ENCODE measurements at regions not wholly inside any gene's neighbourhood (a gene's known extent, or its start where the extent isn't known, plus 50 kb on each side); places are given as distances from the start of the nearest gene placed in this dataset.

DNA sequence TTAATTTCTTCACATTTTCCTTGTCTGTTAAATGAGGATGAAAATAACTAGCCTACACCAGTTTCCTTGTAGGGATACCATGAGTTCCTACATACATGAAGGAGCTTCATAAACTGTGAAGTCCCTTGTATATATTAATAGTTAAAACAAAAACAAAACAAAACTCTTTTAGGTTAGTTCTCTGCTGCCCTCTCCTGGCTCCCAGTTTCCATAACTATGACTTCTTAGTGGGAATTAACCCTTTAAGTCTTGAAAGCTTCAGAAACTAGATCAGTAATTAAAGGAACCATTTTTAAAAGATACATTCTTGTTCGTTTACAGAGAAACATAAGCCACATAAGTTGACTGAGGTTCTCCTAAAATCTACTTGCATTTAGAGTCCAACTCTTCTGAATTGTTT lies 500.0 kb upstream of the C9orf72 start:
- Mint-ChIP-seq H3K27me3 (ENCODE audit: low read depth in 2 of 2) (no peaks in the 10 kb centered on the region), H3K27ac (no peak overlapping the region), H3K4me1 (no peaks in the 10 kb centered on the region), H3K4me3 (no peak overlapping the region), H3K9me3 (peaks cover 0 to 4% of the 10 kb centered on the region in 2 donors), H3K36me3 (peaks cover 7% of the 10 kb centered on the region)
- Histone ChIP-seq H3K36me3 (ENCODE audit: control insufficient read depth, insufficient read depth, low read length) (no peaks in the 10 kb centered on the region), H3K9me3 (ENCODE audit: control insufficient read depth, insufficient read depth, low read length) (no peaks in the 10 kb centered on the region), H3K27me3 (ENCODE audit: control insufficient read depth, insufficient read depth, low read length) (no peaks in the 10 kb centered on the region), H3K27ac (ENCODE audit: low read length) (no peak overlapping the region), H3K4me1 (ENCODE audit: control insufficient read depth, insufficient read depth, low read length) (no peaks in the 10 kb centered on the region), H3K4me3 (ENCODE audit: low read length) (no peak overlapping the region)
- 45% methylated on average over 1 of the region's 1 CpG for WGBS (ENCODE audit: insufficient coverage)
- ATAC-seq = no peak
- no peak for DNase-seq
- intact Hi-C loops (cut with micrococcal nuclease) = no loop called here
- TF ChIP-seq, protein P1, sequence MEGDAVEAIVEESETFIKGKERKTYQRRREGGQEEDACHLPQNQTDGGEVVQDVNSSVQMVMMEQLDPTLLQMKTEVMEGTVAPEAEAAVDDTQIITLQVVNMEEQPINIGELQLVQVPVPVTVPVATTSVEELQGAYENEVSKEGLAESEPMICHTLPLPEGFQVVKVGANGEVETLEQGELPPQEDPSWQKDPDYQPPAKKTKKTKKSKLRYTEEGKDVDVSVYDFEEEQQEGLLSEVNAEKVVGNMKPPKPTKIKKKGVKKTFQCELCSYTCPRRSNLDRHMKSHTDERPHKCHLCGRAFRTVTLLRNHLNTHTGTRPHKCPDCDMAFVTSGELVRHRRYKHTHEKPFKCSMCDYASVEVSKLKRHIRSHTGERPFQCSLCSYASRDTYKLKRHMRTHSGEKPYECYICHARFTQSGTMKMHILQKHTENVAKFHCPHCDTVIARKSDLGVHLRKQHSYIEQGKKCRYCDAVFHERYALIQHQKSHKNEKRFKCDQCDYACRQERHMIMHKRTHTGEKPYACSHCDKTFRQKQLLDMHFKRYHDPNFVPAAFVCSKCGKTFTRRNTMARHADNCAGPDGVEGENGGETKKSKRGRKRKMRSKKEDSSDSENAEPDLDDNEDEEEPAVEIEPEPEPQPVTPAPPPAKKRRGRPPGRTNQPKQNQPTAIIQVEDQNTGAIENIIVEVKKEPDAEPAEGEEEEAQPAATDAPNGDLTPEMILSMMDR (IDR thresholded peaks at IDR 0.05) = no peak

DNA sequence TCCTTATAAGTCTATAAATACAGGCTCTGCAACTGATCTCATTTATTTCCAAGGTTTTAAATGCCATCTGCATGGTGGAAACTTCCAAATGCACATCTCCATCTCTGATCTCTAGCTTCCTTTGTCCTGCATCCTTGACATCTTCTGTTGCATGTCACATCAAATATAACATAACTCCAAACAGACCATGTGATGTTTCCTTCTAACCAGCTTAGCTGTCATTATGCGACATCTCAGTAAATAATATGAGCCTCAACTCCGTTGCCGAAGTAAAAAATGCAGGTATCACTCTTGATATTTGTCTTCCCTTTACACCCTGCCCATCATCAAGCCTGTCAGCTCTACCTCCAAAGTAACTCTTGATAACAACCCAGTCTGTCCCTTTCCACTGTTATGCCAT lies 506.4 kb upstream of the C9orf72 start:
- no peak overlapping the region for H3K27ac Mint-ChIP-seq
- Histone ChIP-seq H3K4me3 (ENCODE audit: low read length) (no peak overlapping the region), H3K27me3 (ENCODE audit: control insufficient read depth, insufficient read depth, low read length) (no peaks in the 10 kb centered on the region), H3K4me1 (ENCODE audit: control insufficient read depth, insufficient read depth, low read length) (no peaks in the 10 kb centered on the region), H3K36me3 (ENCODE audit: control insufficient read depth, insufficient read depth, low read length) (no peaks in the 10 kb centered on the region), H3K27ac (ENCODE audit: low read length) (no peak overlapping the region), H3K9me3 (ENCODE audit: control insufficient read depth, insufficient read depth, low read length) (no peaks in the 10 kb centered on the region)
- WGBS (ENCODE audit: insufficient coverage) = 97% methylated on average over 3 of the region's 3 CpGs
- no peaks in the 10 kb centered on the region for H3K4me1 Mint-ChIP-seq
- TF ChIP-seq, protein P1 (IDR thresholded peaks at IDR 0.05) = no peak
- intact Hi-C loops (cut with micrococcal nuclease) = no loop called here
- peaks cover 6 to 8% of the 10 kb centered on the region in 2 donors for H3K9me3 Mint-ChIP-seq
- H3K27me3 Mint-ChIP-seq (ENCODE audit: low read depth in 2 of 2) = no peaks in the 10 kb centered on the region
- no peak overlapping the region for H3K4me3 Mint-ChIP-seq
- H3K36me3 Mint-ChIP-seq = peaks cover 17% of the 10 kb centered on the region
- DNase-seq = no peak
- no peak for ATAC-seq

DNA sequence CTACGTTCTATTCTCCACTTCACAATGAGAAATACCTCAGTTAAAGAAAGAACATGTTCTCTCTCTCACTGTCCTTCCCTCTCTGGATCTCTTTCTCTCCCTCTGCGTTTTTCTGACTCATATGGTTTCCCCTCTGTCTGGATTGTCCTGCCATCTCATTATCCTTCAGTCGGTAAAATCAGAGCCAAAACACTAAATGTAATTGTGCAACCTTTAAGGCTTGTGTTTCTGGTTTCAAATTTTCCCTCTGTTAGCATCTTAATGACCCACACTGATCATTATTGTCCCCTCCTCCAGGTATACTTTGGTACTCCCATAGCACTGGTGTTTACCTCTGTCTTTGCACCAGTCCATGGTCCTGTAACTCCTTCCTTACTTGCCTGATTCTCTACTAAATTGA lies 509.4 kb upstream of the C9orf72 start:
- no peak overlapping the region for H3K4me3 Mint-ChIP-seq
- no peak overlapping the region for H3K4me3 ChIP-seq (ENCODE audit: low read length)
- no peaks in the 10 kb centered on the region for H3K36me3 ChIP-seq (ENCODE audit: control insufficient read depth, insufficient read depth, low read length)
- H3K27me3 Mint-ChIP-seq (ENCODE audit: low read depth in 2 of 2) = no peaks in the 10 kb centered on the region
- DNase-seq (no peak), ATAC-seq (no peak)
- no peak overlapping the region for H3K27ac ChIP-seq (ENCODE audit: low read length)
- H3K36me3 Mint-ChIP-seq = peaks cover 10% of the 10 kb centered on the region
- intact Hi-C loops (cut with micrococcal nuclease) = no loop called here
- WGBS (ENCODE audit: insufficient coverage) = 63% methylated on average over 3 of the region's 3 CpGs
- H3K9me3 Mint-ChIP-seq = peaks cover 6 to 8% of the 10 kb centered on the region in 2 donors
- no peaks in the 10 kb centered on the region for H3K4me1 ChIP-seq (ENCODE audit: control insufficient read depth, insufficient read depth, low read length)
- no peaks in the 10 kb centered on the region for H3K27me3 ChIP-seq (ENCODE audit: control insufficient read depth, insufficient read depth, low read length)
- no peak overlapping the region for H3K27ac Mint-ChIP-seq
- H3K9me3 ChIP-seq (ENCODE audit: control insufficient read depth, insufficient read depth, low read length) = no peaks in the 10 kb centered on the region
- TF ChIP-seq, protein P1 (IDR thresholded peaks at IDR 0.05) = no peak
- H3K4me1 Mint-ChIP-seq = no peaks in the 10 kb centered on the region

DNA sequence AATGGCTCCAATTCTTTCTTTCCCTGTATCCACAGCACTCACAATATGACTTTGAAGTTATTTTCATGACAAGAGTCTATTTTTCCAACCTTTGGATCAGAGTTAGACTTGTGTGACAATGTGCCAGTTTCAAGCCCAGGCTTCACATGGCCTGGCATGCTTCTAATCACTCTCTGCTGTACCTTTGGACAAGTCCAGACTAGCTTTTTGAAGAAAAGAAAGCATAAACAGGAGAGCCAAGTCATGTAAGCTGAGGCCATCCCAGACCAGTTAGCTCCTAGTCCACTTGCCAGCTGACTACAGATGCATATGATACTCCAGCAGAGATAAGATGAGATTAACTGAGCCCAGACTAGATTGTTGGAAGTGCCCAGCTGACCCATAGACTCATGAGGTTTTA lies 513.6 kb upstream of the C9orf72 start:
- no peaks in the 10 kb centered on the region for H3K4me1 Mint-ChIP-seq
- Histone ChIP-seq H3K4me3 (ENCODE audit: low read length) (no peak overlapping the region), H3K9me3 (ENCODE audit: control insufficient read depth, insufficient read depth, low read length) (no peaks in the 10 kb centered on the region), H3K27me3 (ENCODE audit: control insufficient read depth, insufficient read depth, low read length) (no peaks in the 10 kb centered on the region), H3K27ac (ENCODE audit: low read length) (no peak overlapping the region), H3K36me3 (ENCODE audit: control insufficient read depth, insufficient read depth, low read length) (no peaks in the 10 kb centered on the region), H3K4me1 (ENCODE audit: control insufficient read depth, insufficient read depth, low read length) (no peaks in the 10 kb centered on the region)
- H3K27me3 Mint-ChIP-seq (ENCODE audit: low read depth in 2 of 2) = no peaks in the 10 kb centered on the region
- H3K4me3 Mint-ChIP-seq = no peak overlapping the region
- ATAC-seq (no peak), DNase-seq (no peak)
- H3K27ac Mint-ChIP-seq = no peak overlapping the region
- H3K36me3 Mint-ChIP-seq = no peaks in the 10 kb centered on the region
- H3K9me3 Mint-ChIP-seq = peaks cover 0 to 2% of the 10 kb centered on the region in 2 donors
- intact Hi-C loops (cut with micrococcal nuclease) = no loop called here
- TF ChIP-seq, protein P1 (IDR thresholded peaks at IDR 0.05) = no peak
